Esophagus squamous epithelium (tissue), 4 donors: ENCODE measurements at regions not wholly inside any gene's neighbourhood (a gene's known extent, or its start where the extent isn't known, plus 50 kb on each side); places are given as distances from the start of the nearest gene placed in this dataset.

Source experiments
- CTCF ChIP-seq, 6 experiments: fragments of 450-650 bp in 4 of 6; fragments of 200-600 bp in 2 of 6; sonication (generic) in 2 of 6; IDR thresholded peaks; one replicate each; pipeline ENCODE4 v1.5.1; 2016 to 2019; ENCODE audit warnings: antibody characterized with exemption in 6 of 6, mild to moderate bottlenecking in 4 of 6, moderate library complexity in 4 of 6
- POLR2A ChIP-seq, 4 donors: fragments of 450-650 bp; IDR thresholded peaks; one replicate each; pipeline ENCODE4 v1.6.1; 2017; ENCODE audit warnings: antibody characterized with exemption in 4 of 4, mild to moderate bottlenecking in 4 of 4, moderate library complexity in 3 of 4

GRCh38 chr12:74468401-74468800 lies 69.2 kb upstream of the ATXN7L3B start:
- TF ChIP-seq POLR2A (IDR thresholded peaks at IDR 0.05) (no peak), CTCF (IDR thresholded peaks at IDR 0.05) (no peak)
